ENCODE measurements at regions not wholly inside any gene's neighbourhood (a gene's known extent, or its start where the extent isn't known, plus 50 kb on each side); places are given as distances from the start of the nearest gene placed in this dataset.

DNA sequence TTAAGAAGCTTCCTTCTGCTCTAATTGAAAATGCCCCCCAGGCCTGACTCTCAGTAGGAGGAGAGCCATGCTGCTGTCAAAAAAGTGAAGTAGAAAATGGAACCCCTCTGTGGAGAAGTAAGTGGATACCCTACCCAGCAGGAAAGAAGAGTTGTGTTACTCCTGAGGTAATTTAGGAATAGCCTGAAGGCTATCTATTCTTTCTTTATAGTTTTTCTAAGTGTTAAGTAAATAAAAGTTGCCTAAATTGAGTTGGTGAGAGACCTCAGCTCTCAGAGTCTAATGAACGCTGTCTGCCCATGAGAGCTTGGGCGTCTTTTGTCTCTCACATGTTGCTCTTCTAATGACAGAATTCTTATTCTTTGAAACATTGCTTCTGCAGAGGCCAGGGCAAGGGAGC lies 116.2 kb downstream of the NSUN3 start (continued):
- TF ChIP-seq REST (tag by site-specific recombination; IDR thresholded peaks at IDR 0.05): no peak
- TF ChIP-seq BCL11B (tag by site-specific recombination; IDR thresholded peaks at IDR 0.05; ENCODE audit: low read depth): peak; percentile 68; the same call in 1 of the 2 replicates
- TF ChIP-seq ZNF585B (tag by site-specific recombination; IDR thresholded peaks at IDR 0.05): no peak
- TF ChIP-seq ZNF610 (tag by site-specific recombination; IDR thresholded peaks at IDR 0.05; ENCODE audit: borderline replicate concordance): no peak
- TF ChIP-seq ZNF362 (tag by site-specific recombination; IDR thresholded peaks at IDR 0.05): no peak
- TF ChIP-seq ZBTB48 (tag by site-specific recombination; IDR thresholded peaks at IDR 0.05): no peak
- TF ChIP-seq REPIN1 (tag by site-specific recombination; IDR thresholded peaks at IDR 0.05; ENCODE audit: low read depth): no peak
- TF ChIP-seq INSM2 (tag by site-specific recombination; IDR thresholded peaks at IDR 0.05): no peak
- no peak for TF ChIP-seq ZNF398 (tag by site-specific recombination; IDR thresholded peaks at IDR 0.05)
- no peak for TF ChIP-seq MEIS1 (CRISPR knock-in tag; IDR thresholded peaks at IDR 0.05; ENCODE audit: borderline replicate concordance)
- no peak for TF ChIP-seq ZNF549 (tag by site-specific recombination; IDR thresholded peaks at IDR 0.05)
- TF ChIP-seq ZNF121 (tag by site-specific recombination; IDR thresholded peaks at IDR 0.05): no peak
- TF ChIP-seq, protein P1, sequence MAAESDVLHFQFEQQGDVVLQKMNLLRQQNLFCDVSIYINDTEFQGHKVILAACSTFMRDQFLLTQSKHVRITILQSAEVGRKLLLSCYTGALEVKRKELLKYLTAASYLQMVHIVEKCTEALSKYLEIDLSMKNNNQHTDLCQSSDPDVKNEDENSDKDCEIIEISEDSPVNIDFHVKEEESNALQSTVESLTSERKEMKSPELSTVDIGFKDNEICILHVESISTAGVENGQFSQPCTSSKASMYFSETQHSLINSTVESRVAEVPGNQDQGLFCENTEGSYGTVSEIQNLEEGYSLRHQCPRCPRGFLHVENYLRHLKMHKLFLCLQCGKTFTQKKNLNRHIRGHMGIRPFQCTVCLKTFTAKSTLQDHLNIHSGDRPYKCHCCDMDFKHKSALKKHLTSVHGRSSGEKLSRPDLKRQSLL (tag by site-specific recombination; IDR thresholded peaks at IDR 0.05): no peak
- TF ChIP-seq ZNF138 (tag by site-specific recombination; IDR thresholded peaks at IDR 0.05; ENCODE audit: borderline replicate concordance): no peak
- TF ChIP-seq ZNF114 (tag by site-specific recombination; IDR thresholded peaks at IDR 0.05): no peak
- TF ChIP-seq PBX3 (CRISPR knock-in tag; IDR thresholded peaks at IDR 0.05): no peak
- peak; percentile 57; the same call in 1 of the 2 replicates for TF ChIP-seq ZBTB8A (tag by site-specific recombination; IDR thresholded peaks at IDR 0.05)
- TF ChIP-seq ZNF366 (tag by site-specific recombination; conservative IDR thresholded peaks at IDR 0.05): no peak
- TF ChIP-seq BCL6B (tag by site-specific recombination; IDR thresholded peaks at IDR 0.05): no peak
- no peak for TF ChIP-seq ZFP37 (tag by site-specific recombination; IDR thresholded peaks at IDR 0.05)
- TF ChIP-seq GLI4 (tag by site-specific recombination; IDR thresholded peaks at IDR 0.05): no peak
- no peak for TF ChIP-seq ZNF148 (tag by site-specific recombination; IDR thresholded peaks at IDR 0.05; ENCODE audit: borderline replicate concordance)
- no peak for TF ChIP-seq ZNF776 (tag by site-specific recombination; IDR thresholded peaks at IDR 0.05; ENCODE audit: borderline replicate concordance)
- peak; percentile 60; the same call in 1 of the 2 replicates for TF ChIP-seq TCF7L2 (IDR thresholded peaks at IDR 0.05; ENCODE audit: borderline replicate concordance, low read depth, low read length)
- no peak for TF ChIP-seq ZNF174 (tag by site-specific recombination; IDR thresholded peaks at IDR 0.05)
- no peak for TF ChIP-seq ZNF202 (tag by site-specific recombination; IDR thresholded peaks at IDR 0.05; ENCODE audit: borderline replicate concordance)

All from HEK293 (cell line).